H1 (cell line): ENCODE measurements at regions not wholly inside any gene's neighbourhood (a gene's known extent, or its start where the extent isn't known, plus 50 kb on each side); places are given as distances from the start of the nearest gene placed in this dataset.

Source experiments
- CTCF ChIA-PET: fragments of 300-600 bp; sonication (Branson Sonifier 250); formaldehyde crosslinking; loops from one replicate; lab custom pipeline; 2021; ENCODE audit not compliant: partially characterized antibody; lab: Charles Lee
- POLR2A ChIA-PET: fragments of 300-600 bp; sonication (Branson Sonifier 250); formaldehyde crosslinking; loops from one replicate; lab custom pipeline; 2021; ENCODE audit warnings: inconsistent platforms; ENCODE audit not compliant: partially characterized antibody; lab: Charles Lee
- DNase-seq, 2 experiments: peaks; one replicate each; pipeline versions ENCODE4 v3.0.0 to v3.0.0-alpha.2; 2010 to 2022; ENCODE audit warnings: low spot score in 2 of 2, low read depth in 1 of 2, mixed read lengths in 1 of 2
- FAIRE-seq: peaks from 2 replicates; lab custom pipeline; 2011; peaks lifted over from hg19 to GRCh38; lab: Jason Lieb, UNC
- H2AFZ ChIP-seq: 2 replicates; pipeline ENCODE4 v1.8.1; 2012; ENCODE audit warnings: low read length, inconsistent platforms
- H2AK5ac ChIP-seq: 2 replicates; pipeline ENCODE4 v1.6.1; 2013; ENCODE audit warnings: low read depth, low read length
- H2BK120ac ChIP-seq: replicated peaks from 2 replicates; pipeline ENCODE3; 2013; ENCODE audit warnings: low read depth, low read length, inconsistent platforms
- H2BK12ac ChIP-seq: 2 replicates; pipeline ENCODE4 v1.6.1; 2013; ENCODE audit warnings: low read depth, low read length
- H2BK15ac ChIP-seq: 2 replicates; pipeline ENCODE4 v1.6.1; 2013; ENCODE audit warnings: low read length
- H2BK20ac ChIP-seq: 2 replicates; pipeline ENCODE4 v1.6.1; 2013; ENCODE audit warnings: low read length
- H2BK5ac ChIP-seq: 2 replicates; pipeline ENCODE4 v1.6.1; 2013; ENCODE audit warnings: low read depth, low read length
- H3K14ac ChIP-seq: 2 replicates; pipeline ENCODE4 v1.6.1; 2013; ENCODE audit warnings: inconsistent platforms; ENCODE audit not compliant: insufficient read length
- H3K18ac ChIP-seq: 2 replicates; pipeline ENCODE4 v1.6.1; 2013; ENCODE audit warnings: low read length; ENCODE audit errors: extremely low read depth
- H3K23ac ChIP-seq: 2 replicates; pipeline ENCODE4 v1.6.1; 2013; ENCODE audit warnings: inconsistent platforms; ENCODE audit not compliant: insufficient read length
- H3K23me2 ChIP-seq: 2 replicates; pipeline ENCODE4 v1.6.1; 2013; ENCODE audit warnings: low read depth, low read length
- H3K27ac ChIP-seq: 2 replicates; pipeline ENCODE4 v1.6.1; 2011; ENCODE audit warnings: low read depth, low read length, inconsistent platforms
- H3K27me3 ChIP-seq, 4 experiments: replicated peaks in 1 of 4; 1 replicate in 1 of 4; 2 replicates in 3 of 4; pipeline versions ENCODE4 v1.6.1 to v1.8.1; 2011 to 2013; ENCODE audit warnings: low read length in 3 of 4, mild to moderate bottlenecking in 3 of 4, inconsistent platforms in 2 of 4, mixed read lengths in 2 of 4, moderate library complexity in 1 of 4; ENCODE audit not compliant: control insufficient read depth in 3 of 4, insufficient read depth in 3 of 4; ENCODE audit errors: extremely low read depth in 1 of 4
- H3K36me3 ChIP-seq, 4 experiments: 2 replicates each; pipeline versions ENCODE4 v1.6.1 to v1.8.1; 2011 to 2013; ENCODE audit warnings: mild to moderate bottlenecking in 4 of 4, low read length in 3 of 4, moderate library complexity in 2 of 4, control low read depth in 1 of 4, inconsistent platforms in 1 of 4; ENCODE audit not compliant: insufficient read depth in 4 of 4, control insufficient read depth in 2 of 4
- H3K4ac ChIP-seq: replicated peaks from 2 replicates; pipeline ENCODE3; 2013; ENCODE audit warnings: low read length, low read depth, mixed read lengths, inconsistent platforms; ENCODE audit not compliant: insufficient read length
- H3K4me1 ChIP-seq, 4 experiments: replicated peaks in 1 of 4; 1 replicate in 1 of 4; 2 replicates in 3 of 4; pipeline versions ENCODE4 v1.6.1 to v1.8.1; 2011 to 2013; ENCODE audit warnings: low read length in 3 of 4, inconsistent platforms in 2 of 4, mixed read lengths in 1 of 4; ENCODE audit not compliant: insufficient read depth in 4 of 4, control insufficient read depth in 3 of 4
- H3K4me2 ChIP-seq, 2 experiments: 2 replicates each; pipeline versions ENCODE4 v1.6.1 to v1.8.1; 2011 to 2013; ENCODE audit warnings: low read depth in 2 of 2, low read length in 2 of 2, control low read depth in 1 of 2, inconsistent platforms in 1 of 2, mild to moderate bottlenecking in 1 of 2; ENCODE audit not compliant: insufficient read depth in 1 of 2
- H3K4me3 ChIP-seq, 4 experiments: fragments of 200-600, 300-600 bp in 1 of 4; sonication (generic), shearing (Covaris generic), sonication (Bioruptor Twin) in 1 of 4; 2 replicates each; pipeline versions ENCODE4 v1.5.1 to v1.8.1; 2011 to 2016; ENCODE audit warnings: low read length in 4 of 4, low read depth in 3 of 4, control low read depth in 2 of 4, inconsistent platforms in 2 of 4, mild to moderate bottlenecking in 2 of 4, mixed read lengths in 1 of 4, moderate library complexity in 1 of 4; ENCODE audit not compliant: insufficient read depth in 2 of 4; ENCODE audit errors: extremely low read depth in 1 of 4
- H3K56ac ChIP-seq: replicated peaks from 2 replicates; pipeline ENCODE3; 2013; ENCODE audit warnings: low read depth, mild to moderate bottlenecking, mixed read lengths, low read length, inconsistent platforms; ENCODE audit not compliant: insufficient read length
- H3K79me1 ChIP-seq: 2 replicates; pipeline ENCODE4 v1.6.1; 2013; ENCODE audit warnings: low read depth, low read length, control low read depth
- H3K79me2 ChIP-seq, 2 experiments: 2 replicates each; pipeline versions ENCODE4 v1.6.1 to v1.8.1; 2012 to 2013; ENCODE audit warnings: low read length in 2 of 2, mild to moderate bottlenecking in 2 of 2, inconsistent platforms in 1 of 2; ENCODE audit not compliant: insufficient read depth in 2 of 2, control insufficient read depth in 1 of 2
- H3K9ac ChIP-seq, 4 experiments: replicated peaks in 1 of 4; 1 replicate in 1 of 4; 2 replicates in 3 of 4; pipeline versions ENCODE4 v1.6.1 to v1.8.1; 2011 to 2013; ENCODE audit warnings: low read depth in 3 of 4, low read length in 3 of 4, control low read depth in 2 of 4, mild to moderate bottlenecking in 2 of 4, moderate library complexity in 2 of 4, inconsistent platforms in 1 of 4; ENCODE audit errors: extremely low read depth in 1 of 4
- H3K9me3 ChIP-seq, 2 experiments: 2 replicates each; pipeline versions ENCODE4 v1.6.1 to v1.8.1; 2012 to 2013; ENCODE audit warnings: mild to moderate bottlenecking in 2 of 2, moderate library complexity in 2 of 2, control low read depth in 1 of 2, inconsistent platforms in 1 of 2, low read depth in 1 of 2, low read length in 1 of 2, mixed read lengths in 1 of 2; ENCODE audit not compliant: insufficient read depth in 2 of 2
- H4K20me1 ChIP-seq, 2 experiments: replicated peaks in 1 of 2; 2 replicates each; pipeline versions ENCODE3 to v1.8.1; 2011 to 2013; ENCODE audit warnings: inconsistent platforms in 2 of 2, low read length in 2 of 2, mild to moderate bottlenecking in 1 of 2; ENCODE audit not compliant: insufficient read depth in 2 of 2, control insufficient read depth in 1 of 2
- H4K5ac ChIP-seq: 2 replicates; pipeline ENCODE4 v1.6.1; 2013; ENCODE audit warnings: low read length, low read depth, mixed read lengths, inconsistent platforms; ENCODE audit not compliant: insufficient read length
- H4K8ac ChIP-seq: 2 replicates; pipeline ENCODE4 v1.8.0; 2013; ENCODE audit warnings: mild to moderate bottlenecking, moderate library complexity, low read length, inconsistent platforms; ENCODE audit not compliant: insufficient read depth; ENCODE audit errors: extremely low read depth
- H4K91ac ChIP-seq: replicated peaks from 2 replicates; pipeline ENCODE3; 2013; ENCODE audit warnings: low read length, mixed read lengths, inconsistent platforms; ENCODE audit not compliant: insufficient read length
- CBX8 ChIP-seq: fragments of 300-800, 300-1000 bp; sonication (generic); IDR thresholded peaks from 2 replicates; pipeline ENCODE4 v1.7.1; 2016; ENCODE audit warnings: low read depth, low read length, borderline replicate concordance
- CREB1 ChIP-seq: IDR thresholded peaks from 2 replicates; pipeline ENCODE4 v1.6.1; 2012; ENCODE audit warnings: inconsistent platforms
- GTF2F1 ChIP-seq: IDR thresholded peaks from 2 replicates; pipeline ENCODE4 v1.6.1; 2012; ENCODE audit warnings: low read depth, low read length, improper control_type of control experiment, borderline replicate concordance
- JUN ChIP-seq: IDR thresholded peaks from 2 replicates; pipeline ENCODE4 v1.6.1; 2011; ENCODE audit warnings: low read depth, mild to moderate bottlenecking, improper control_type of control experiment, low read length
- MAFK ChIP-seq: IDR thresholded peaks from 2 replicates; pipeline ENCODE4 v1.6.1; 2012; ENCODE audit warnings: low read depth, mild to moderate bottlenecking, improper control_type of control experiment, low read length
- SAP30 ChIP-seq: fragments of 300-600 bp; sonication (generic); IDR thresholded peaks from 2 replicates; pipeline ENCODE4 v1.7.1; 2012; ENCODE audit warnings: low read length, moderate library complexity, mild to moderate bottlenecking, inconsistent platforms; ENCODE audit not compliant: insufficient read depth, insufficient replicate concordance
- SIX5 ChIP-seq: IDR thresholded peaks from 2 replicates; pipeline ENCODE4 v1.6.1; 2011; ENCODE audit warnings: mild to moderate bottlenecking, low read depth, low read length
- SRF ChIP-seq: IDR thresholded peaks from 2 replicates; pipeline ENCODE4 v1.6.1; 2011; ENCODE audit warnings: mild to moderate bottlenecking, low read depth, low read length, moderate library complexity
- TBP ChIP-seq: IDR thresholded peaks from 2 replicates; pipeline ENCODE4 v1.6.1; 2011; ENCODE audit warnings: low read depth, low read length, improper control_type of control experiment
- WGBS, 2 experiments: shearing (Covaris generic) in 1 of 2; methylation state at CpG; one replicate each; pipeline versions ENCODE4 v1.1.6 to v1.1.7; 2013 to 2015; ENCODE audit warnings: low lambda C conversion rate in 2 of 2, mixed read lengths in 2 of 2, inconsistent platforms in 1 of 2, low coverage in 1 of 2, missing lambda C conversion rate in 1 of 2; ENCODE audit not compliant: insufficient replicate concordance in 2 of 2, insufficient coverage in 1 of 2, insufficient read length in 1 of 2; ENCODE audit errors: extremely low coverage in 1 of 2, missing lambda C conversion rate in 1 of 2; 5-methylcytosine and 5-hydroxymethylcytosine counted together
- TF ChIP-seq, protein P1 (sequence below): IDR thresholded peaks from 2 replicates; pipeline ENCODE4 v1.6.1; 2011; ENCODE audit warnings: low read depth, mild to moderate bottlenecking, low read length; ENCODE audit not compliant: insufficient read depth

GRCh38 chr1:94595658-94596057, 54.1 kb upstream of the F3 start:
- H3K79me2 ChIP-seq: no peaks in the 10 kb centered on the region
- no peak overlapping the region for H2AK5ac ChIP-seq
- no peak overlapping the region for H3K23ac ChIP-seq
- H3K4me1 ChIP-seq: no peaks in the 10 kb centered on the region; a peak in 1 of 7 replicates
- H3K23me2 ChIP-seq: no peaks in the 10 kb centered on the region
- no peak overlapping the region for H3K4me3 ChIP-seq
- no peak overlapping the region for H3K9ac ChIP-seq
- no peaks in the 10 kb centered on the region for H3K36me3 ChIP-seq
- no peaks in the 10 kb centered on the region for H3K27me3 ChIP-seq
- H2BK15ac ChIP-seq: no peak overlapping the region
- no peaks in the 10 kb centered on the region for H3K9me3 ChIP-seq
- H4K91ac ChIP-seq: no peak overlapping the region
- H3K4me2 ChIP-seq: no peak overlapping the region
- no peak overlapping the region for H3K56ac ChIP-seq
- no peak overlapping the region for H2AFZ ChIP-seq
- H4K5ac ChIP-seq: no peak overlapping the region
- H3K79me1 ChIP-seq: no peaks in the 10 kb centered on the region
- H2BK5ac ChIP-seq: no peak overlapping the region
- CTCF ChIA-PET: interaction anchor here (1.3 to 15.5 kb wide), 5 partner anchors 20 to 208 kb away, joined by 4 to 148 read pairs (median 33); no protein-coding TSS in a partner anchor
- DNase-seq (peak in 1 of 2 experiments; percentile 37), FAIRE-seq (no peak)
- H2BK12ac ChIP-seq: no peak overlapping the region
- POLR2A ChIA-PET: no interaction called here
- no peak overlapping the region for H2BK20ac ChIP-seq
- H3K18ac ChIP-seq: no peak overlapping the region
- no peak overlapping the region for H2BK120ac ChIP-seq
- no peak overlapping the region for H4K8ac ChIP-seq
- no peak overlapping the region for H3K27ac ChIP-seq
- no peaks in the 10 kb centered on the region for H4K20me1 ChIP-seq
- H3K4ac ChIP-seq: no peak overlapping the region
- H3K14ac ChIP-seq: no peak overlapping the region
- WGBS, 2 experiments: 84% methylated on average over 5 of the region's 5 CpGs; no CpG with 5 or more reads in 1 of the 2 experiments
- TF ChIP-seq CBX8 (no peak), TBP (no peak), CREB1 (no peak), GTF2F1 (no peak), SRF (no peak), JUN (no peak), MAFK (no peak), SAP30 (no peak), SIX5 (no peak)
- TF ChIP-seq, protein P1, sequence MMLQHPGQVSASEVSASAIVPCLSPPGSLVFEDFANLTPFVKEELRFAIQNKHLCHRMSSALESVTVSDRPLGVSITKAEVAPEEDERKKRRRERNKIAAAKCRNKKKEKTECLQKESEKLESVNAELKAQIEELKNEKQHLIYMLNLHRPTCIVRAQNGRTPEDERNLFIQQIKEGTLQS: no peak
